GM12874 (cell line): ENCODE measurements at regions not wholly inside any gene's neighbourhood (a gene's known extent, or its start where the extent isn't known, plus 50 kb on each side); places are given as distances from the start of the nearest gene placed in this dataset.

Experiments used
- CTCF ChIP-seq: IDR thresholded peaks from 2 replicates; pipeline ENCODE4 v1.5.1; 2011; ENCODE audit warnings: low read depth, mild to moderate bottlenecking, control low read depth, low read length, moderate library complexity; ENCODE audit not compliant: insufficient read depth

DNA sequence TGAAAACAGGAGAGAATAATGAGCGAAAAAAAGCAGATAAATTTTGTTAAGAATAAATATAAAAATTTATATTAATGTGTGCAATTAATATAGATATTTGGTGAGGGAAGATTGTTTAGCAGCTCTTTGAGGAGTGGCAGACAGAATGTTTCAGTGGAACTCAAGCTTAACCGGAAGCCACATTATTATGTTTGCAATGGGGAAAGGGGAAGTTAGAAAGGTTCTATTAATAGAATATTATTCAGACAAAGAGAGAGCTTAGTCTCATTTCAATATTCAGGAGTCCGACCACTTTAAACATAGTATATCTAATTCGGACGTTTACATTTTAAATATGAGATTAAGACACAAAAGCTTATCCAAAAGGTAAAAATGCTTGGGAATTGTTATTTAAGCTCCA lies 81.6 kb upstream of the KHDRBS2 start:
- TF ChIP-seq CTCF, result no peak

- TF ChIP-seq CTCF, result no peak
Measured at GRCh38 chr6:62362097-62362496, 76.1 kb upstream of the KHDRBS2 start.

- no peak for TF ChIP-seq CTCF
Measured at GRCh38 chr6:62357835-62358234, 71.8 kb upstream of the KHDRBS2 start.

DNA sequence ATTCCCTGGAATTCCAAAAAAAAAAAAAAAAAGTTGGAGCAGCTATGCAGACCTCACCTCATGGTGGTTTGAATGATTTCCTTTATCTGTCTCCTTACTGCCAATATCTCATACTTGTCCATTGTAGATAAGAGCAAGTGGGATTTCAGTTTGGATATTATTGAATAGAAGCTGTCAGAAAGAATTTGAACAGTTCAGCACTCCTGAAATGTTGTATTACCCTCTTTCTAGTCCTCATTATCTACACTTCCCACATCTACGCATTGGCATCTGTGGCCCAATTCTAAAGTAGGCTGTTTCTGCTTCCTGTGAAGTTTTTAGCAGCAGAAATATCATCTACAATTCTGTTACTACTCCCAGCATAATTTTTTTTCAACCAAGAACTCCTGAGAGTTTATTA lies 68.2 kb upstream of the KHDRBS2 start:
- TF ChIP-seq CTCF, result no peak

GRCh38 chr6:62345962-62346689 lies 60.1 kb upstream of the KHDRBS2 start:
- TF ChIP-seq CTCF, result no peak

DNA sequence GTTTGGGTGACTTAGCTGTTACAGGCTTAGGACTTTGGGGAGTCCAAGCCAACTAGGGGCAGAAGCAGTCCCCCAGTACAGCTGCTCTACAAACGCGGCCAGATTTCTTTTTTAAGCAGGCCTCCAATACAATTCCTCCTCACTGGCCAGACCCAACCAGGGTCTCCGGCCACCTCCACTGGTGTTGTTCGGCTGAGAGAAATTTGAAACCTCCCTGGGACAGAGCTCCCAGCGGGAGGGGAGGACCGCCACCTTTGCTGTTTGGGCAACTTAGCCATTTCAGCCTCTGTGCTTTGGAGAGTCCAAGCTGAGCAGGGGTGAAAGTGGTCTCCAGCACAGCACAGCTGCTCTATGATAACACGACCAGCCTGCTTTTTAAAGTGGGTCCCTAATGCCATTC lies 59.4 kb upstream of the KHDRBS2 start:
- TF ChIP-seq CTCF, result no peak

DNA sequence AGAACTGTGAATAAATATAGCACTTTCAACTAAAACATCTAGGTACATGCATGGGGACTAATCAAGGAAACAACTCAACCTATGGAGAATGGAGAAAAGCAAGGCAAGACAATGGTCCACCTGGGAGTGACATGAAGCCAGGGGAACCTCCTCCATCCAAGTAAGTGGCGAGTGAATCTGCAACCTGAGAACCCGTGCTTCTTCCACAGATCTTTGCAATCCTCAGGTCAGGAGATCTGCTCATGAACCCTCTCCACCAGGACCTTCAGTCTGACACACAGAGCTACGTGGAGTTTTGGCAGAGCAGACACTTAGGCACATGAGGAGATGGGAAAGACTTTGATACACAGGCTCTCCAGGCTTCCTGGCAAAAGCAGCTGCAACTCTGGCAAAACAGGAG lies 58.8 kb upstream of the KHDRBS2 start:
- no peak for TF ChIP-seq CTCF
